H9 (cell line): ENCODE measurements at regions not wholly inside any gene's neighbourhood (a gene's known extent, or its start where the extent isn't known, plus 50 kb on each side); places are given as distances from the start of the nearest gene placed in this dataset.

Source experiments
- DNase-seq: peaks from one replicate; pipeline ENCODE4 v3.0.0-alpha.2; 2017
- H2AFZ ChIP-seq: one replicate; pipeline ENCODE4 v1.6.1; 2013; ENCODE audit warnings: mild to moderate bottlenecking, low read length, control low read depth, moderate library complexity
- H2AK5ac ChIP-seq: 2 replicates; pipeline ENCODE4 v1.6.1; 2013; ENCODE audit warnings: low read length, control low read depth, mixed read lengths; ENCODE audit not compliant: insufficient read length
- H2BK120ac ChIP-seq: one replicate; pipeline ENCODE4 v1.6.1; 2013; ENCODE audit warnings: low read depth, mild to moderate bottlenecking, low read length, control low read depth, inconsistent platforms; ENCODE audit not compliant: poor library complexity, severe bottlenecking
- H2BK12ac ChIP-seq: 2 replicates; pipeline ENCODE4 v1.6.1; 2013; ENCODE audit warnings: low read length, control low read depth, mixed read lengths, low read depth; ENCODE audit not compliant: insufficient read length
- H2BK15ac ChIP-seq: 2 replicates; pipeline ENCODE4 v1.6.1; 2013; ENCODE audit warnings: low read depth, low read length, control low read depth
- H2BK20ac ChIP-seq: one replicate; pipeline ENCODE4 v1.6.1; 2013; ENCODE audit warnings: low read depth, mild to moderate bottlenecking, low read length, control low read depth, inconsistent platforms; ENCODE audit not compliant: poor library complexity, severe bottlenecking
- H2BK5ac ChIP-seq: 2 replicates; pipeline ENCODE4 v1.6.1; 2013; ENCODE audit warnings: low read length, control low read depth, mixed read lengths; ENCODE audit not compliant: insufficient read length
- H3K14ac ChIP-seq: 2 replicates; pipeline ENCODE4 v1.6.1; 2013; ENCODE audit warnings: low read length, control low read depth; ENCODE audit not compliant: insufficient read depth
- H3K18ac ChIP-seq: 2 replicates; pipeline ENCODE4 v1.6.1; 2013; ENCODE audit warnings: low read depth, mild to moderate bottlenecking, mixed read lengths, low read length, control low read depth; ENCODE audit not compliant: insufficient read length
- H3K23ac ChIP-seq: 2 replicates; pipeline ENCODE4 v1.6.1; 2013; ENCODE audit warnings: low read length, control low read depth, mixed read lengths, low read depth; ENCODE audit not compliant: insufficient read length
- H3K23me2 ChIP-seq: 2 replicates; pipeline ENCODE4 v1.6.1; 2013; ENCODE audit warnings: low read depth, mild to moderate bottlenecking, mixed read lengths, low read length, control low read depth; ENCODE audit not compliant: insufficient read length, poor library complexity, severe bottlenecking
- H3K27ac ChIP-seq: 2 replicates; pipeline ENCODE4 v1.5.1; 2013; ENCODE audit warnings: low read length, control low read depth, mixed read lengths, low read depth; ENCODE audit not compliant: insufficient read length
- H3K27me3 ChIP-seq: 2 replicates; pipeline ENCODE4 v1.6.1; 2013; ENCODE audit warnings: low read length, control low read depth, inconsistent platforms; ENCODE audit not compliant: insufficient read depth
- H3K4ac ChIP-seq: 2 replicates; pipeline ENCODE4 v1.6.1; 2013; ENCODE audit warnings: low read depth, mild to moderate bottlenecking, control low read depth, inconsistent platforms, low read length, moderate library complexity
- H3K4me1 ChIP-seq: 2 replicates; pipeline ENCODE4 v1.6.1; 2013; ENCODE audit warnings: low read length, control low read depth, inconsistent platforms; ENCODE audit not compliant: insufficient read depth
- H3K4me2 ChIP-seq: 2 replicates; pipeline ENCODE4 v1.6.1; 2013; ENCODE audit warnings: low read length, control low read depth, mixed read lengths; ENCODE audit not compliant: insufficient read length, insufficient read depth
- H3K56ac ChIP-seq: 2 replicates; pipeline ENCODE4 v1.6.1; 2013; ENCODE audit warnings: low read depth, mild to moderate bottlenecking, mixed read lengths, low read length, control low read depth; ENCODE audit not compliant: insufficient read length
- H3K79me1 ChIP-seq: 2 replicates; pipeline ENCODE4 v1.6.1; 2013; ENCODE audit warnings: low read depth, mild to moderate bottlenecking, moderate library complexity, low read length, control low read depth, inconsistent platforms; ENCODE audit not compliant: insufficient read depth, poor library complexity, severe bottlenecking
- H3K79me2 ChIP-seq: 2 replicates; pipeline ENCODE4 v1.6.1; 2013; ENCODE audit warnings: low read length, control low read depth, inconsistent platforms; ENCODE audit not compliant: insufficient read depth
- H3K9ac ChIP-seq: 2 replicates; pipeline ENCODE4 v1.6.1; 2013; ENCODE audit warnings: low read length, control low read depth, mixed read lengths; ENCODE audit not compliant: insufficient read length; ENCODE audit errors: extremely low read depth
- H3K9me3 ChIP-seq: one replicate; pipeline ENCODE4 v1.6.1; 2013; ENCODE audit warnings: low read depth, low read length, inconsistent platforms; ENCODE audit not compliant: control insufficient read depth
- H3T11ph ChIP-seq: one replicate; pipeline ENCODE4 v1.6.1; 2013; ENCODE audit warnings: mild to moderate bottlenecking, low read length, control low read depth, inconsistent platforms
- H4K20me1 ChIP-seq: one replicate; pipeline ENCODE4 v1.6.1; 2013; ENCODE audit not compliant: control insufficient read depth, insufficient read length, insufficient read depth
- H4K5ac ChIP-seq: 2 replicates; pipeline ENCODE4 v1.6.1; 2013; ENCODE audit warnings: low read depth, mild to moderate bottlenecking, mixed read lengths, low read length, control low read depth; ENCODE audit not compliant: insufficient read length
- H4K8ac ChIP-seq: replicated peaks from 2 replicates; pipeline ENCODE4 v1.6.1; 2013; ENCODE audit warnings: low read length, control low read depth, mixed read lengths, low read depth; ENCODE audit not compliant: insufficient read length
- H4K91ac ChIP-seq: 2 replicates; pipeline ENCODE4 v1.6.1; 2013; ENCODE audit warnings: low read depth, mild to moderate bottlenecking, moderate library complexity, mixed read lengths, low read length, control low read depth; ENCODE audit not compliant: insufficient read length
- H3K27ac Mint-ChIP-seq, 3 experiments: 2 replicates in 2 of 3; 3 replicates in 1 of 3; pipeline ENCODE4 v1.8.0; 2020 to 2021; ENCODE audit warnings: mixed read lengths in 3 of 3, mild to moderate bottlenecking in 1 of 3, moderate library complexity in 1 of 3
- H3K27me3 Mint-ChIP-seq: 2 replicates; pipeline ENCODE4 v1.8.0; 2021; ENCODE audit warnings: low read depth, mild to moderate bottlenecking, moderate library complexity, mixed read lengths
- H3K36me3 Mint-ChIP-seq, 3 experiments: 2 replicates in 2 of 3; 3 replicates in 1 of 3; pipeline ENCODE4 v1.8.0; 2020 to 2021; ENCODE audit warnings: low read depth in 3 of 3, mixed read lengths in 3 of 3; ENCODE audit not compliant: insufficient read depth in 1 of 3
- H3K4me1 Mint-ChIP-seq, 2 experiments: 2 replicates each; pipeline ENCODE4 v1.8.0; 2020; ENCODE audit warnings: mixed read lengths in 2 of 2
- H3K4me3 Mint-ChIP-seq, 2 experiments: 2 replicates in 1 of 2; 3 replicates in 1 of 2; pipeline ENCODE4 v1.8.0; 2020 to 2021; ENCODE audit warnings: mild to moderate bottlenecking in 2 of 2, mixed read lengths in 2 of 2, moderate library complexity in 1 of 2
- H3K9me3 Mint-ChIP-seq, 2 experiments: 2 replicates in 1 of 2; 3 replicates in 1 of 2; pipeline ENCODE4 v1.8.0; 2020; ENCODE audit warnings: mild to moderate bottlenecking in 2 of 2, mixed read lengths in 2 of 2, moderate library complexity in 1 of 2
- WGBS: extraction: QIAGEN DNeasy Blood & Tissue Kit; methylation state at CpG from one replicate; pipeline ENCODE4 v1.1.7; 2013; ENCODE audit warnings: missing lambda C conversion rate, low lambda C conversion rate, mixed read lengths; ENCODE audit not compliant: insufficient read length; ENCODE audit errors: extremely low coverage; 5-methylcytosine and 5-hydroxymethylcytosine counted together
- TF ChIP-seq, protein P1 (sequence below): fragments of 200-600 bp; sonication (generic); conservative IDR thresholded peaks from 3 replicates; pipeline ENCODE4 v1.8.0; 2021; ENCODE audit warnings: antibody characterized with exemption, mild to moderate bottlenecking

DNA sequence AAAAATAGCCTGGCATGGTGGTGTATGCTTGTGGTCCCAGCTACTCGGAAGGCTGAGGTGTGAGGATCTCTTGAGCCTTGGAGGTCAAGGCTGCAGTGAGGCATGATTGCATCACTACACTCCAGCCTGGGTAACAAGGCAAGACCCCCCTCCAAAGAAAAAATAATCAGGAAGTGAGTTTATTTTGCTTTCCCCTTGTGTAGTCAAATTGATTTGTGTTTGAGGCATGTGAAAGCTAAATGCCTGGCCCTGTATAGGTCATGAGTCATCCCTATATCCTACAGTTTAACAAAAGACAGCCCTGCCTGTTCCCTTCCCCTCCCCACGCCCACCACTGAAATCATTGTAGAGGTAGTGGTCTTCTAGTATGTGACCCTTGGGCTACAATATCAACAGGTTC lies 241.4 kb upstream of the JUN start:
- Histone ChIP-seq H3T11ph (no peak overlapping the region), H3K27ac (no peak overlapping the region), H3K79me2 (no peaks in the 10 kb centered on the region), H4K91ac (no peak overlapping the region), H3K9me3 (no peaks in the 10 kb centered on the region), H3K23ac (no peak overlapping the region), H2AK5ac (no peak overlapping the region), H2BK15ac (no peak overlapping the region), H4K5ac (no peak overlapping the region), H2BK120ac (no peak overlapping the region), H3K18ac (no peak overlapping the region), H3K9ac (no peak overlapping the region), H2AFZ (no peak overlapping the region), H4K20me1 (no peaks in the 10 kb centered on the region), H2BK12ac (no peak overlapping the region), H3K23me2 (no peaks in the 10 kb centered on the region), H2BK5ac (no peak overlapping the region), H3K56ac (no peak overlapping the region), H3K4ac (no peak overlapping the region), H3K4me2 (no peak overlapping the region), H3K14ac (no peak overlapping the region), H3K4me1 (no peaks in the 10 kb centered on the region; the same call in 1 of the 2 replicates), H3K27me3 (no peaks in the 10 kb centered on the region), H3K79me1 (no peaks in the 10 kb centered on the region), H2BK20ac (no peak overlapping the region), H4K8ac (no peak overlapping the region)
- Mint-ChIP-seq H3K9me3 (no peaks in the 10 kb centered on the region), H3K27ac (no peak overlapping the region; a peak in 1 of 7 replicates), H3K27me3 (peaks cover 1% of the 10 kb centered on the region; the same call in 1 of the 2 replicates), H3K4me3 (no peak overlapping the region), H3K4me1 (peaks cover 3 to 6% of the 10 kb centered on the region in 2 experiments; a peak in 2 of 4 replicates), H3K36me3 (no peaks in the 10 kb centered on the region)
- TF ChIP-seq, protein P1, sequence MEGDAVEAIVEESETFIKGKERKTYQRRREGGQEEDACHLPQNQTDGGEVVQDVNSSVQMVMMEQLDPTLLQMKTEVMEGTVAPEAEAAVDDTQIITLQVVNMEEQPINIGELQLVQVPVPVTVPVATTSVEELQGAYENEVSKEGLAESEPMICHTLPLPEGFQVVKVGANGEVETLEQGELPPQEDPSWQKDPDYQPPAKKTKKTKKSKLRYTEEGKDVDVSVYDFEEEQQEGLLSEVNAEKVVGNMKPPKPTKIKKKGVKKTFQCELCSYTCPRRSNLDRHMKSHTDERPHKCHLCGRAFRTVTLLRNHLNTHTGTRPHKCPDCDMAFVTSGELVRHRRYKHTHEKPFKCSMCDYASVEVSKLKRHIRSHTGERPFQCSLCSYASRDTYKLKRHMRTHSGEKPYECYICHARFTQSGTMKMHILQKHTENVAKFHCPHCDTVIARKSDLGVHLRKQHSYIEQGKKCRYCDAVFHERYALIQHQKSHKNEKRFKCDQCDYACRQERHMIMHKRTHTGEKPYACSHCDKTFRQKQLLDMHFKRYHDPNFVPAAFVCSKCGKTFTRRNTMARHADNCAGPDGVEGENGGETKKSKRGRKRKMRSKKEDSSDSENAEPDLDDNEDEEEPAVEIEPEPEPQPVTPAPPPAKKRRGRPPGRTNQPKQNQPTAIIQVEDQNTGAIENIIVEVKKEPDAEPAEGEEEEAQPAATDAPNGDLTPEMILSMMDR = no peak
- WGBS = no CpG with 5 or more reads among the region's 2 CpGs
- DNase-seq = no peak
